ENCODE measurements at regions not wholly inside any gene's neighbourhood (a gene's known extent, or its start where the extent isn't known, plus 50 kb on each side); places are given as distances from the start of the nearest gene placed in this dataset.
"Not testable (repeated sequence)": the region's sequence is repeated elsewhere in the genome, so short reads cannot be mapped to it uniquely, and the experiment has no call there.

DNA sequence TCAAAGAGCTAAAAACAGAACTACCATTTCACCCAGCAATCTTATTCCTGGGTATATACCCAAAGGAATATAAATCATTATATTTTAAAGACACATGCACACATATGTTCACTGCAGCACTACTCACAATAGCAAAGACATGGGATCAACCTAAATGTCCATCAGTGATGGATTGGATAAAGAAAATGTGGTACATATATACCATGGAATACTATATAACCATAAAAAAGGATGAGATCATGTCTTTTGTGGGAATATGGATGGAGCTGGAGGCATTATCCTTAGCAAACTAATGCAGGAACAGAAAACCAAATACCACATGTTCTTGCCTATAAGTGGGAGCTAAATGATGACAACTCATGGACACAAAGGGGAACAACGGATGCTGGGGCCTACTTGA, 205.1 kb downstream of the EBLN2 start:
- H3K9me3 ChIP-seq (ENCODE audit: control insufficient read depth, insufficient read depth, low read length); DNase-seq (ENCODE audit: low read depth in 4 of 6, low spot score in 6 of 6); H3K4me3 ChIP-seq (ENCODE audit: low read depth, low read length); H3K27ac ChIP-seq (ENCODE audit: low read depth, low read length); H3K27me3 ChIP-seq (ENCODE audit: control insufficient read depth, insufficient read depth, low read length); H3K4me1 ChIP-seq (ENCODE audit: control insufficient read depth, insufficient read depth, low read length); H3K36me3 ChIP-seq (ENCODE audit: control insufficient read depth, insufficient read depth, low read length): not testable (repeated sequence)
- no CpG with 5 or more reads among the region's 1 CpG for WGBS (ENCODE audit: insufficient coverage)

GRCh38 chr3:73269126-73269525, 207.7 kb downstream of the EBLN2 start:
- DNase-seq (ENCODE audit: low read depth in 4 of 6, low spot score in 6 of 6); H3K4me3 ChIP-seq (ENCODE audit: low read depth, low read length); H3K27ac ChIP-seq (ENCODE audit: low read depth, low read length); H3K36me3 ChIP-seq (ENCODE audit: control insufficient read depth, insufficient read depth, low read length); H3K9me3 ChIP-seq (ENCODE audit: control insufficient read depth, insufficient read depth, low read length); H3K4me1 ChIP-seq (ENCODE audit: control insufficient read depth, insufficient read depth, low read length); H3K27me3 ChIP-seq (ENCODE audit: control insufficient read depth, insufficient read depth, low read length): not testable (repeated sequence)
- 97% methylated on average over 6 of the region's 25 CpGs for WGBS (ENCODE audit: insufficient coverage)

GRCh38 chr3:73270839-73271483, 209.5 kb downstream of the EBLN2 start:
- no peaks in the 10 kb centered on the region for H3K4me1 ChIP-seq (ENCODE audit: control insufficient read depth, insufficient read depth, low read length)
- WGBS (ENCODE audit: insufficient coverage), result 37% methylated on average over 2 of the region's 2 CpGs
- H3K27me3 ChIP-seq (ENCODE audit: control insufficient read depth, insufficient read depth, low read length), result no peaks in the 10 kb centered on the region
- no peak overlapping the region for H3K27ac ChIP-seq (ENCODE audit: low read depth, low read length)
- peak in 1 of 6 donors; percentile 71 for DNase-seq (ENCODE audit: low read depth in 4 of 6, low spot score in 6 of 6)
- H3K36me3 ChIP-seq (ENCODE audit: control insufficient read depth, insufficient read depth, low read length), result no peaks in the 10 kb centered on the region
- H3K9me3 ChIP-seq (ENCODE audit: control insufficient read depth, insufficient read depth, low read length), result no peaks in the 10 kb centered on the region
- no peak overlapping the region for H3K4me3 ChIP-seq (ENCODE audit: low read depth, low read length)

- 87% methylated on average over 4 of the region's 4 CpGs for WGBS (ENCODE audit: insufficient coverage)
- H3K9me3 ChIP-seq (ENCODE audit: control insufficient read depth, insufficient read depth, low read length), result no peaks in the 10 kb centered on the region
- no peaks in the 10 kb centered on the region for H3K4me1 ChIP-seq (ENCODE audit: control insufficient read depth, insufficient read depth, low read length)
- no peak overlapping the region for H3K4me3 ChIP-seq (ENCODE audit: low read depth, low read length)
- H3K27me3 ChIP-seq (ENCODE audit: control insufficient read depth, insufficient read depth, low read length), result no peaks in the 10 kb centered on the region
- no peak for DNase-seq (ENCODE audit: low read depth in 4 of 6, low spot score in 6 of 6)
- no peak overlapping the region for H3K27ac ChIP-seq (ENCODE audit: low read depth, low read length)
- no peaks in the 10 kb centered on the region for H3K36me3 ChIP-seq (ENCODE audit: control insufficient read depth, insufficient read depth, low read length)
Measured at GRCh38 chr3:73273341-73273740, 211.9 kb downstream of the EBLN2 start.

- no peaks in the 10 kb centered on the region for H3K36me3 ChIP-seq (ENCODE audit: control insufficient read depth, insufficient read depth, low read length)
- H3K9me3 ChIP-seq (ENCODE audit: control insufficient read depth, insufficient read depth, low read length), result no peaks in the 10 kb centered on the region
- H3K27me3 ChIP-seq (ENCODE audit: control insufficient read depth, insufficient read depth, low read length), result no peaks in the 10 kb centered on the region
- no peak for DNase-seq (ENCODE audit: low read depth in 4 of 6, low spot score in 6 of 6)
- 71% methylated on average over 5 of the region's 6 CpGs for WGBS (ENCODE audit: insufficient coverage)
- no peak overlapping the region for H3K27ac ChIP-seq (ENCODE audit: low read depth, low read length)
- H3K4me3 ChIP-seq (ENCODE audit: low read depth, low read length), result no peak overlapping the region
- H3K4me1 ChIP-seq (ENCODE audit: control insufficient read depth, insufficient read depth, low read length), result no peaks in the 10 kb centered on the region
Measured at GRCh38 chr3:73280746-73281145, 219.3 kb downstream of the EBLN2 start.

DNA sequence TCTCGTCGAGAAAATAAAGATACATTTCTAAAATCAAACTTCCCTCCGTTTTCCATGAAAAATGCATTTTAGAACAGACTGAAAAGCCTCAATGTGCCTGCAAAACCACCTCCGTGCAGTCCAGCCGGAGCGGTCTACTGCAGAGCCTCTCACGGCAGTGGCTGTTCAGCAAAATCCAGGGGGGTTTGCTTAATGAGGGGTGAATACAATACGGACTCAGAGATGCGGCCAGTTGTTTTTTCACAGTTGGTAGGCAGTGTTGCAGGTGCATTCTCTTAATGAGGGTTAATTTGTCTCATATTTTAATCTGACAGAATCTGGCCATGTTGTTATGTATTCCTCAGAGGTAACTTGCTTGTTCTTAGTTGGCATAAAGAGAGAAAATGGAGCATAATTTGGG, 223.0 kb downstream of the EBLN2 start:
- H3K27me3 ChIP-seq (ENCODE audit: control insufficient read depth, insufficient read depth, low read length), result no peaks in the 10 kb centered on the region
- H3K4me3 ChIP-seq (ENCODE audit: low read depth, low read length), result no peak overlapping the region
- no peaks in the 10 kb centered on the region for H3K36me3 ChIP-seq (ENCODE audit: control insufficient read depth, insufficient read depth, low read length)
- H3K27ac ChIP-seq (ENCODE audit: low read depth, low read length), result no peak overlapping the region
- no peaks in the 10 kb centered on the region for H3K4me1 ChIP-seq (ENCODE audit: control insufficient read depth, insufficient read depth, low read length)
- peak in 2 of 6 donors; percentile 39 to 81 for DNase-seq (ENCODE audit: low read depth in 4 of 6, low spot score in 6 of 6)
- H3K9me3 ChIP-seq (ENCODE audit: control insufficient read depth, insufficient read depth, low read length), result no peaks in the 10 kb centered on the region
- WGBS (ENCODE audit: insufficient coverage), result 29% methylated on average over 7 of the region's 9 CpGs

- Histone ChIP-seq H3K27me3 (ENCODE audit: control insufficient read depth, insufficient read depth, low read length) (no peaks in the 10 kb centered on the region), H3K36me3 (ENCODE audit: control insufficient read depth, insufficient read depth, low read length) (no peaks in the 10 kb centered on the region), H3K27ac (ENCODE audit: low read depth, low read length) (no peak overlapping the region), H3K9me3 (ENCODE audit: control insufficient read depth, insufficient read depth, low read length) (no peaks in the 10 kb centered on the region), H3K4me1 (ENCODE audit: control insufficient read depth, insufficient read depth, low read length) (no peaks in the 10 kb centered on the region), H3K4me3 (ENCODE audit: low read depth, low read length) (no peak overlapping the region)
- DNase-seq (ENCODE audit: low read depth in 4 of 6, low spot score in 6 of 6), result no peak
- WGBS (ENCODE audit: insufficient coverage), result 69% methylated on average over 6 of the region's 7 CpGs
Measured at GRCh38 chr3:73291541-73291940, 230.1 kb downstream of the EBLN2 start.

DNA sequence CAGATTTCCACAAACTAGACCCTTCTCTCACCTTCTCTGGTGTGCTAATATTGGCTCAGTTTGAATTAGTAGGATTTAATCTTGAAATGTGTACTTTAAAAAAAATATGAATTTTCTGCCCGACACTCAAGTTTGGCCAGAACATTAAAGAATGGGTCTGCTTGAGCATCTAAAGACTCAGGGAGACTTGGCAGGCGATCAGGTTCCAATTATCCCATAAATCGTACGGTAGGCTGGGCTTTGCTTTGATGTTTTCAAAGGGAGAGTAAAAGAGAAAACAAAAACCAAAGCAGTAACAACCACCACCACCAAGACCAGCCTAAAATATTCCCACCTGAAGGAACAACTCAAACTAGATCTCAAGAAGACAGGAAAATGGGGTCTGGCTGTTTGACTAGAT, 230.8 kb downstream of the EBLN2 start:
- Histone ChIP-seq H3K27ac (ENCODE audit: low read depth, low read length) (no peak overlapping the region), H3K27me3 (ENCODE audit: control insufficient read depth, insufficient read depth, low read length) (no peaks in the 10 kb centered on the region), H3K36me3 (ENCODE audit: control insufficient read depth, insufficient read depth, low read length) (no peaks in the 10 kb centered on the region), H3K9me3 (ENCODE audit: control insufficient read depth, insufficient read depth, low read length) (no peaks in the 10 kb centered on the region), H3K4me3 (ENCODE audit: low read depth, low read length) (no peak overlapping the region), H3K4me1 (ENCODE audit: control insufficient read depth, insufficient read depth, low read length) (no peaks in the 10 kb centered on the region)
- DNase-seq (ENCODE audit: low read depth in 4 of 6, low spot score in 6 of 6), result peak in 2 of 6 donors; percentile 41 to 64
- WGBS (ENCODE audit: insufficient coverage), result no CpG with 5 or more reads among the region's 4 CpGs

- Histone ChIP-seq H3K27me3 (ENCODE audit: control insufficient read depth, insufficient read depth, low read length) (no peaks in the 10 kb centered on the region), H3K36me3 (ENCODE audit: control insufficient read depth, insufficient read depth, low read length) (no peaks in the 10 kb centered on the region), H3K9me3 (ENCODE audit: control insufficient read depth, insufficient read depth, low read length) (no peaks in the 10 kb centered on the region), H3K4me3 (ENCODE audit: low read depth, low read length) (no peak overlapping the region), H3K27ac (ENCODE audit: low read depth, low read length) (no peak overlapping the region), H3K4me1 (ENCODE audit: control insufficient read depth, insufficient read depth, low read length) (no peaks in the 10 kb centered on the region)
- 59% methylated on average over 4 of the region's 8 CpGs for WGBS (ENCODE audit: insufficient coverage)
- no peak for DNase-seq (ENCODE audit: low read depth in 4 of 6, low spot score in 6 of 6)
Measured at GRCh38 chr3:73294537-73294936, 233.1 kb downstream of the EBLN2 start.

DNA sequence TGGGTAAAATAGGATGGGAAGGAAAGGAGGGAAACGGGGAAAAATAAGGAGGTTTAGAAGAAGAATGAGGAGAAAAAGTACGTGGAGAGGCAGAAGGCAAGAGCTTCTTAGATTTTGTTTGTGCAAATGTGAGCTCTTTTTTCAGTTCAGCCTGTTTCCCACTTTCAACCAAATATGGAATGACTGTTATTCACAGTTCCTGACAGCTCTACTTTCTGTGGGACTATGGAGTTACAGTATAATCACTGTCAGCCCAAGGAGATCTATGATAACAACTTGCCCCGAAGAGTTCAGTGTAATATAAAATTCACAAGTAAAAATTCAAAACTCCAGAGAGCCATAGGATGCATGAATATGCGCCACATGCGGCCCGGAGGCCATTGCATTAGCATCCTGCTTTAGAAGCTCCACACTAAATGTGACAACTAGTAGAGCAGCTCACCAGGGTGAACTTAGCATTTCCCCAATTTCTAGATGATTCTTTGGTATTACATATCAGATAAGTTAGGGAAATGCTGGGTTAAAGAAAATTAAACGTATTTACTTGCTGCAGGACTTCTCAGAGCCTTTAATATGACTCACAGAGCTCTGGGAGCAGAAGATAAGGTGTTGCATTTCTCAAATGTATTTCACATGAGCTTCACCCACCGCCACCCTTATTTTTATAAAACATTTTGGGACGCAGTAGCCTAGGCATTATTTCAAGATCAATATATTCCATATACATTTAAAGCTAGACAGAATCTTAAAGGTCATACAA, 234.6 kb downstream of the EBLN2 start:
- H3K36me3 ChIP-seq (ENCODE audit: control insufficient read depth, insufficient read depth, low read length), result no peaks in the 10 kb centered on the region
- no peak overlapping the region for H3K27ac ChIP-seq (ENCODE audit: low read depth, low read length)
- no peaks in the 10 kb centered on the region for H3K9me3 ChIP-seq (ENCODE audit: control insufficient read depth, insufficient read depth, low read length)
- WGBS (ENCODE audit: insufficient coverage), result 100% methylated on average over 3 of the region's 9 CpGs
- no peaks in the 10 kb centered on the region for H3K4me1 ChIP-seq (ENCODE audit: control insufficient read depth, insufficient read depth, low read length)
- DNase-seq (ENCODE audit: low read depth in 4 of 6, low spot score in 6 of 6), result no peak
- no peaks in the 10 kb centered on the region for H3K27me3 ChIP-seq (ENCODE audit: control insufficient read depth, insufficient read depth, low read length)
- no peak overlapping the region for H3K4me3 ChIP-seq (ENCODE audit: low read depth, low read length)

Measured in spinal cord (tissue), 9 donors.